ENCODE measurements at regions not wholly inside any gene's neighbourhood (a gene's known extent, or its start where the extent isn't known, plus 50 kb on each side); places are given as distances from the start of the nearest gene placed in this dataset.

- H3K27ac Mint-ChIP-seq: no peak overlapping the region
- H3K36me3 Mint-ChIP-seq: 0 out of 2 replicates have a peak, but pooled peaks cover under 1% of the 10 kb centered on the region
- ATAC-seq (no peak), DNase-seq (ENCODE audit: low spot score) (no peak)
- H3K9me3 Mint-ChIP-seq: peaks cover 8% of the 10 kb centered on the region
- POLR2A ChIA-PET: no interaction called here
- CTCF ChIA-PET: no interaction called here
- H3K27me3 Mint-ChIP-seq (ENCODE audit: low read depth): no peaks in the 10 kb centered on the region
- H3K4me3 Mint-ChIP-seq: no peak overlapping the region
- H3K4me1 Mint-ChIP-seq: no peaks in the 10 kb centered on the region
- TF ChIP-seq NR1H2 (CRISPR knock-in tag; IDR thresholded peaks at IDR 0.05): no peak
- no peak for TF ChIP-seq AFF4 (CRISPR knock-in tag; IDR thresholded peaks at IDR 0.05; ENCODE audit: borderline replicate concordance)
- no peak for TF ChIP-seq ZNF671 (CRISPR knock-in tag; IDR thresholded peaks at IDR 0.05)
- no peak for TF ChIP-seq ZNF423 (CRISPR knock-in tag; IDR thresholded peaks at IDR 0.05)
- TF ChIP-seq ZNF396 (CRISPR knock-in tag; IDR thresholded peaks at IDR 0.05; ENCODE audit: borderline replicate concordance): no peak
- TF ChIP-seq FOXP4 (CRISPR knock-in tag; IDR thresholded peaks at IDR 0.05): no peak
Measured at GRCh38 chr15:97045666-97046421, 715.3 kb downstream of the NR2F2 start.

- H3K9me3 Mint-ChIP-seq: peaks cover 5% of the 10 kb centered on the region; the same call in 1 of the 2 replicates
- ChIA-PET CTCF (no interaction called here), POLR2A (interaction anchor here (0.6 kb wide), 1 partner anchor 16 kb away, joined by 3 read pairs; no protein-coding TSS in a partner anchor)
- no peaks in the 10 kb centered on the region for H3K36me3 Mint-ChIP-seq
- no peak overlapping the region for H3K27ac Mint-ChIP-seq
- ATAC-seq (no peak), DNase-seq (ENCODE audit: low spot score) (no peak)
- H3K27me3 Mint-ChIP-seq (ENCODE audit: low read depth): no peaks in the 10 kb centered on the region; the same call in 1 of the 2 replicates
- H3K4me3 Mint-ChIP-seq: no peak overlapping the region
- H3K4me1 Mint-ChIP-seq: no peaks in the 10 kb centered on the region
- TF ChIP-seq IRF1 (CRISPR knock-in tag; IDR thresholded peaks at IDR 0.05) (no peak), MXD4 (CRISPR knock-in tag; IDR thresholded peaks at IDR 0.05; ENCODE audit: borderline replicate concordance) (no peak), JUN (CRISPR knock-in tag; IDR thresholded peaks at IDR 0.05) (no peak), CTCF (IDR thresholded peaks at IDR 0.05) (no peak), ZNF263 (CRISPR knock-in tag; IDR thresholded peaks at IDR 0.05; ENCODE audit: low read depth) (no peak), ZNF138 (CRISPR knock-in tag; conservative IDR thresholded peaks at IDR 0.05) (no peak), SOX15 (CRISPR knock-in tag; IDR thresholded peaks at IDR 0.05) (no peak), ZNF512 (CRISPR knock-in tag; IDR thresholded peaks at IDR 0.05; ENCODE audit: borderline replicate concordance) (no peak), ZNF396 (CRISPR knock-in tag; IDR thresholded peaks at IDR 0.05; ENCODE audit: borderline replicate concordance) (no peak), ARID4B (CRISPR knock-in tag; IDR thresholded peaks at IDR 0.05; ENCODE audit: borderline replicate concordance) (no peak), E2F5 (CRISPR knock-in tag; IDR thresholded peaks at IDR 0.05) (no peak), ZNF671 (CRISPR knock-in tag; IDR thresholded peaks at IDR 0.05) (no peak), TCF7 (CRISPR knock-in tag; IDR thresholded peaks at IDR 0.05; ENCODE audit: low read depth) (no peak), ZNF317 (CRISPR knock-in tag; IDR thresholded peaks at IDR 0.05; ENCODE audit: borderline replicate concordance, low read depth) (no peak), ZNF423 (CRISPR knock-in tag; IDR thresholded peaks at IDR 0.05) (no peak)
Measured at GRCh38 chr15:97052513-97052912, 722.0 kb downstream of the NR2F2 start.

Data from WTC11 (cell line).